ENCODE measurements at regions not wholly inside any gene's neighbourhood (a gene's known extent, or its start where the extent isn't known, plus 50 kb on each side); places are given as distances from the start of the nearest gene placed in this dataset.

- DNase-seq, result no peak
These were observed 58.6 kb upstream of the NYAP2 start for GRCh38 chr2:225340923-225341322.

- DNase-seq, result no peak
These were observed 62.3 kb upstream of the NYAP2 start for GRCh38 chr2:225337183-225337582.

DNA sequence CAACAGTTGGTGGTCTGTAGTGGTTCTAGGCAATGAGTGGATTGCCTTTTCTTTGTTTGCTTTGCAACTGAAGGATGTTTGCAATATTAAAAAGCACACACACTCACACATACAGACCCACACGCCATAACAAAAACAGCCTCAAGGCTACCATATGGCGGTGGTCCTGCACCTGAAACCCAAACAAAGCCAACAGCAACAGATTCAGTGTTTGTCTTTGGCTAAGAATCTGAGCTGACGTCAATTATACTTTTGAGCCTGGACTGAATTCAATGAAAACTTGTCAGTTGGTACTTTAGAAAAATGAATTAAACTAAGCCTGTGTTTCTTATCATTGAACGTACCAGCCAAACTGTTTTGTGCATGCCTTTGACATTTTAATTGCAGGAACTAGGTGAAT lies 65.0 kb upstream of the NYAP2 start:
- peak; percentile 85 for DNase-seq

GRCh38 chr2:225328192-225328591 lies 71.3 kb upstream of the NYAP2 start:
- no peak for DNase-seq

- no peak for DNase-seq
These were observed 72.5 kb upstream of the NYAP2 start for GRCh38 chr2:225326969-225327368.

DNA sequence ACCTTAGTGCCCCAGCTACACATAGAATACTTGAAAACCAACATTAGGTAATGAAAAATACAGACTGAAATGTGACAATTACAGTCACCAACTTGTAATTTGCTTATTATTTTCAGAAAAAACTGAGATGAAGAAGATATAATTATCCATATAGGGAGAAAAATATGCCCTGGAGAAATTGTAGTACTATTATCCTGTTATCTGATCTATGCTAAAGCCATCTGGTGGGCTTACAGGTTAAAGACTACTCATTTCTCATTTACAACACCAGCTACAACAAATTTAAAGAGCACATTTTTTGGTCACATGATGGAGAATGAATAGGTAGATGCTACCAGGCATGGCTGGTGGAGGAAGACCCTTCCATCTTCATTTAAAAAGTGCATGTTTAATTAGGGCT lies 79.6 kb upstream of the NYAP2 start:
- DNase-seq, result no peak

GRCh38 chr2:225318440-225318839 lies 81.1 kb upstream of the NYAP2 start:
- no peak for DNase-seq

DNA sequence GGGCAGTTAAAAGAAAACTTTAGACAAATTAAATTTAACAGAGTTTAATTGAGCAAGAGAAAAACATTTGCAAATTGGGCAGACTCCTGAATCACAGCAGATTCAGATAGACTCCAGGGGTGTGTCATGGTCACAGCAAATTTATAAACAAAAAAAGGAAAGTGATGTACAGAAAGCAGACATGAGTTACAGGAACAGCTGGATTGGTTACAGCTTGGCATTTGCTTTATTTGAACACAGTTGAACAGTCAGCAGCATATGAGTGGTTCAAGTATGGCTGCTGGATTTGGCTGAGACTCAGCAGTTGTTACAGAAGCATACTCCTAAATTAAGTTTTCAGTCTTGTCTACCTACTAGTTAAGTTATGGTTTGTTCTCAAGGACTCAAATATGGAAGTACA lies 82.3 kb upstream of the NYAP2 start:
- DNase-seq, result no peak

DNA sequence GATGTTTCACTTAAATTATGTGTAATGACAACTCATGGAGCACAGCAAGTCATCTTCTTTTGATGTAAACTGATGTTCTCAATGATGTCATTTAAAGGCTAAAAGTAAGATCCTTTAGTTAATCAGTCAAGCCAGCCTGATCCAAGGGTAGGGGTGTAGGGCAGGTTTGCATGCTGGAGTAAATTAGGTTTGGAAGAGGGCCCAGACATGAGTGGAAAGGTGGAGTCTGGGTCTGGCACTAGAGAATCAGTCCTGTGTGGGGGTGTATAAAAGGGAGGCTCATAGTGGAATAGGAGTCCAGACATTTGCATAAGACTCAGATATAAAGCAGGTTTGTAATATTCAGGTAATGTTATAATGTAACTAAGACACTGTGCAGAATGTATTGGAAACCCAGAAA lies 88.8 kb upstream of the NYAP2 start:
- peak; percentile 37 for DNase-seq

DNA sequence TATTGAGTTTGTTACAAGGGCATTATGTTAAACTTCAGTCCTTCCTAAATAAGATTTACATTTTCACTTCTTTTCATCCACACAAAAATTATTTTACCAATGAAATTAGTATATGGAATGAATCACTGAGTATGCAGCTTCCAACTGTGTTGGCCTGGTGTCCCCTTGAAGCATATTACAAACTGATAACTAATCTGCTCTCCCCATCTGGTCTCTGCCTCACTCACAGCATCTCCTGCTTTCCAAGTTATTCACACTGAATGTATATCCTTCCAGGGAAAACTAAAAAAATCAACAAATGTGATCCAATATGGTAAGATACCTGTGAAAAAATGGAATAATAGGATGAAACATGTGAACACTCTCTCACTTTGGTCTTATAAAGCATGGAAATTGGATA lies 90.0 kb upstream of the NYAP2 start:
- DNase-seq, result no peak

DNA sequence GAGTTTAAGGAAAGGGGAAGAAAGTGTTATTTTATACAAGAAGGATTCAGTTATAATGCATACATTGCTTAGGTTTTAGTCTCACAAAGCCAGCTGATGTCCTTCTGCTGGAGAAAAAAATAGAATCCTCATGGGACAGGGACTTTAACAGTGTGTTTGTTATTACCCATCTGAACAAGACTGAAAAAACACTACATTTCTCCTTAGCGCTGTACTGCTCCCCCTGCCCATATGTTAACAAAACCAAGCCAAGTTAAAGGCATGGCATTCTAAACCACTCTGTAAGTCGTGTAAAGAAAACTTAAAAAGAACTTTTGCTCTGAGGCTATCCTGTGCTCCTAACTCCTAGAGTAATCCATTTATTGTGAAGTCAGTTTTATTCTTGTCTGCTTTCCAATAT lies 102.6 kb upstream of the NYAP2 start:
- DNase-seq, result peak; percentile 64

DNA sequence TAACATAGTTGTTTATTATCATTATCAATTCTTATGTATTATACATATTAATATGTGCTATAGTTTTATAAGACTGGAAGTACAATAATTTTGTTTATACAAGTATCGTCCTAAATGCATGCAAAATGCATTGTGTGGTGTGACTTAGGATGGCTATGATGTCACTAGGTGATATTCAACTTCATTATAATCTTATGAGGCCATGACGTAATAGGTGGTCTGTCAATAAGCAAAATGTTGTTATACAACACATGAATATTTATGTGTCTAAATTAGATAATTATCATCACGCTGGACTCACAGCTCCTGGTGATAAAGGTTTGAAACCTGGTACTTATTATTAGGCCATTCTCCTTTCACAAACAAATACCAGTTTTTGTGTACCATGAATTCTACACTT lies 104.4 kb upstream of the NYAP2 start:
- no peak for DNase-seq

DNA sequence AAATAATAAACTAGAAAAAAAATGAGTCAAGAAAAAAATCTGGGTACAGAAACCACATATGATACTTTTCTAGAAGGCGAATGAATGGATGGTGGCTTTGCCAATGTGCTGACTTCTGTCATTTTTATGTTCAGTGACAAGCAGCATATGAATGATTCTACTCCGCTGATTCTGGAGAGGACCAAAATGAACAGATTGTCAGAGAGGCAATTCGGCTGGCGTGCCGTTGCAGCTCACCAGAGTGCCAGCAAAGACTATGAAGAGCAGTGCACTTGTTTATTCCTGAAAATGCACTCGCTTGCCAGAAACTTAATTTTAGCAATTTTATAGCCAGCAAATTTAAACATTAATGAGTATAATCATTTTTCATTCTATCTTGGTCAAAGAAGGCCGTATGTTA lies 105.9 kb upstream of the NYAP2 start:
- DNase-seq, result peak; percentile 93

DNA sequence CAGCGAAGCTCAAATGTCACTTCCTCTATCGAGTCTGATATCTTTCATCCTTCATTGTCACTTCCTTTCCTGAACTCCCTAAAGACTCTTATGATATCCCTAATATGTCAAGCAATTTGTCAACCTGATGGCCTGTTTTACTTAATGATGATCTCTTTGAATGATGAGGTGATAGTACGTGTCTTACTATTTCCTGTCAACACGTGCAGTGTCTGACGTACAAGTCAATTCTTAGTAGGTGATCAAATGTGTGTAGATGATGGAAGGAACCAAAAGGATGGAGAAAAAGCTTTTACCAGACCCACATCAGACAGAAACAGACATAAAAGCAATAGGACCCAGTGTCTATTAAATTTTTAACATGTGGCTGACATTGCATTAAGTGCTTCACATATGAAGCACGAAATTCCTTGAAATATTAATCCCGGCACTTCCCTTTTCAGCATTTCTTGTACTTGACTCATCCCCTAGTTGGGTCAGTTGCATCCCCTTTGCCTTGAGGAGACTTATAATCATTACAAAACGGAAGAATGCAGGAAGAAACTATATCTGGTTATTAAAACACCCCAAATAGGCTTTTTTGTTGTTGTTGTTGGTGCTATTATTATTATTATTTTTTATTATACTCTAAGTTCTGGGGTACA lies 108.6 kb upstream of the NYAP2 start:
- DNase-seq, result no peak

DNA sequence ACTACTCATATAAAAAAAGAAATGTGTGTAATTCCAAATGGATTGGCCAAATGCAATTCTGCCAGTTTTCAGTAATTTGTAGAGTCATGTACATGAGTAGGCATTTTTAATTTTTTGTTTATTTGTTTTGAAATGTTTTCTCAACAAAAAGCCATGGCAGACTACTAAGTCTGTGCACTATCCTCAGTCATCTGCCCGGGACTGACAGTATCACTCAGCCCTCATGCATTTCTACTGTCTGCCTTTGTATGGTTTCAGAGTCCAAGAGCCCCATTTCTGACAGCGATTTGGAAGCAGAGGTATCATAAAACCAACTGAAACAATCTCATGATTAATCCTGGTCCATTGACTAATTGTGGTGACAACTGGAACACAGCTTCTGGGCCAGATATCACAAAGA lies 109.9 kb upstream of the NYAP2 start:
- DNase-seq, result no peak

- DNase-seq, result no peak
These were observed 110.5 kb upstream of the NYAP2 start for GRCh38 chr2:225288986-225289385.

GRCh38 chr2:225282858-225283710 lies 116.4 kb upstream of the NYAP2 start:
- peak; percentile 53 for DNase-seq

DNA sequence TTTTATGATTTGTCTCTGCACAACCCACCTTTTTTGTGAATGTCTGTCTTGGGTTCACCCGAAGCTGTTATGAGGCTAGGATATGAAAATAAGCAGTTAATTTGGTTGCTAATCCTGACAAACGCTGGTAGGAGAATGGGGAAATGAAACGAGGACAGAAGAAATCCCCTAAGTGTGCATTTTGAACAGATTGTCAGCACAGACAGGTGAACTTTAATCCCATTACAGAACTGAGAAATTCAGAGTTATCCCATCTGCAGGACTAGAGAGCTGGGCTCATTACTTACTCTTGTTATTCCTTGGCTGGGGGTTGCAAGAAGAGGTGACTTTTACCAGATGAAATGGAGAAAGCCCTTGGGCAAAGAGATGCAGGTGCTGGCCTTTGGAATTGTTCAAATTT lies 123.3 kb upstream of the NYAP2 start:
- no peak for DNase-seq

GRCh38 chr2:225275443-225275842 lies 124.1 kb upstream of the NYAP2 start:
- DNase-seq, result no peak

DNA sequence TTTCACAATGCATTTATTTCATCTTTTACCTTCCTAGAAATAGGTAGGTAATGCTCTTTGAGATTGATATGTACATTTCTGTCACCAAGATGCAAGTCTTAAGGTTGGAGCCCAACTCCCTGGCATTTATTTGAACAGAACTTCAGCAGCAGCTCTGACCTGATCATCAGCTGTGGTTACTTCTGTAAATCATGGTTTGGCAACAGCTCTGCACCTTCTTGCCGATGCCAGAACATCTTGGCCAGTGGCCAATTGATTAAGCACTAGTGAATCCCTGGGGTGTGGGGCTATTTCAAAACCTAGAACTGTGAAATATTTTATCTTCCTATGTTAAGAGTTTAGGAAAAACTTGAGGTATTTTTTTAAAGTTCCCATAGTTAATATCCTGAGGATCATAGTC lies 124.8 kb upstream of the NYAP2 start:
- peak; percentile 87 for DNase-seq

DNA sequence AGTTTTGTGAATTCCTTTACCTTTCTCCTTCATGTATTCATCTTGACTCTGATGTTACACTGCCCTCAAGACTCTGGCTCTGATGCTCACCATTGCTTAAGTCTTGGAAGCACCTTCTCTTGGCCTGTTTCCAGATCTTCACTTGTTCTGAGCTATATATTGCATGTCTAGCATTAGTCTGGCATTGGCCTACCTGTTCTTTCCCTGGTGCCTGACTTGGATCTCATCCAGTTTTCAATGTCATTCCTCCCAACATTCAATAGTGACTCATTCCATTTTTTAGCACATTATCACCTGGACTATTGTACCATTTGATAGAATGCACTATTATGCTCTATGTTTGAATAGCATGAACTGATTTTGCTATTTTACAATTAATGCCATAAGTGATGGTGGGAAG lies 127.3 kb upstream of the NYAP2 start:
- no peak for DNase-seq

DNA sequence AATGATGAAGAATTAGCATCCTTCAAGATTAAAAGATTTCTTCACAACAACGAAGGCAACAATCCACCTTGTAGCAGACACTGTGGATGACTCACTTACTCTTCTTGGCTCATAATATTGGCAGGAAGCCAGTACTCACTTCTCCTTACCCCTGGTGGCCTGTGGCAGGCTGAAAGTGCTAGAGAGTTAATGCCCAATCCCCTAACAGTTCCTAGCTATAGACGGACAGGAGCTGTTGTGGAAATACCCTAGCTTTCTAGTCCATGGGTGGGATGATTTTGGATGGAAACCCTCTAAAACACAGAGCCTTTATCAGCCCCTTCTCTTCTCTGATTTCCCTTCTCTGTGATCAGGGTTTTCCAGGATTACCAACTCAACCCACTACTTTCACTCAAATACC lies 128.6 kb upstream of the NYAP2 start:
- DNase-seq, result peak; percentile 86

DNA sequence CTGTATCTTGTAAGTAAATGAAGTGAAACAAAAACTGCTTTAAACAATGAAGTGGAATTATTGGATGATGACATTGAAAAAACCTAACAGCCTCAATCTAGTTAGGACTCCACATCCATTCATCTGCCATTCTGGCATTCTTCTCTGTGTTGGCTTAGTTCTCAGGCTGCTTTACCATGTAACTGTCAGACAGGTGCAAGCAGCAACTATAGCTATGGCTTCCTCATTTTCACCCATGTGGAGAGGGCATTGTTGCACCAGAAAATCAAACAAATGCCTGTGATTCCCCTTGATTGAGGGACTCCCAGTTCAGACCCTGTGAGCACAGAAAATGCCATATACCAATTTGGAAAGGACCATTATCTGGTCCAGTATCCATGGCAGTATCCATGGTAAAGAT lies 129.5 kb upstream of the NYAP2 start:
- DNase-seq, result no peak

DNA sequence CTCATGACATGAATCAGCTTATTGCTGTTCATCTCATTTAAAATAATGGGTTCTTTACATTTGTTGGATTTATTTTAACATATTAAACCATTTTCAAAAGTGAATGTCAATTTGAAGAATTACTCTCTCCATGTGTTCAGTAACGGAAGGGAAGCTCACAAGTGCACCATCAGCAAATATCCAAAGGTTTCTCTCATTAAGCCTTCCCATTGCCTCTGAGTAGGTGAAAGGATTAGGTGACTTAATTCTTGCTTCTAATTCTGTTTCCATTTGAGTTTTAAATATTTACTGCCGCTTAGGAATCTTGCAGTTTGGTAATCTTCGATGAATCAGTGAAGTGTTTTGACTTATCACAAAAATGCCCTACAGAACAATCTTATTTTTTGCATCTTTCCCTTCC lies 145.1 kb upstream of the NYAP2 start:
- DNase-seq, result no peak

- DNase-seq, result no peak
These were observed 154.6 kb upstream of the NYAP2 start for GRCh38 chr2:225244933-225245332.

All from NCI-H446 treated with DMSO at 0.1 percent for 48 hours (cell line).